SK-N-SH (cell line): ENCODE measurements at regions not wholly inside any gene's neighbourhood (a gene's known extent, or its start where the extent isn't known, plus 50 kb on each side); places are given as distances from the start of the nearest gene placed in this dataset.

ENCODE experiments used
- CTCF ChIA-PET: fragments of 300-600, 350-600 bp; formaldehyde crosslinking; extraction: SDS; loops from one replicate; lab custom pipeline; 2021; lab: Yijun Ruan, JAX
- POLR2A ChIA-PET: fragments of 350-600 bp; sonication (Branson Sonifier 250); formaldehyde crosslinking; extraction: SDS; loops from one replicate; lab custom pipeline; 2020; ENCODE audit warnings: antibody characterized with exemption, inconsistent platforms; lab: Yijun Ruan, JAX
- DNase-seq: peaks from one replicate; pipeline ENCODE4 v3.0.0; 2012
- H2AFZ ChIP-seq: fragments of 200-600 bp; sonication (generic); 2 replicates; pipeline ENCODE4 v1.8.1; 2016; ENCODE audit warnings: antibody characterized with exemption, mild to moderate bottlenecking, low read depth
- H3F3A ChIP-seq: fragments of 200-600 bp; sonication (generic); replicated peaks from 2 replicates; pipeline ENCODE3; 2016; ENCODE audit warnings: antibody characterized with exemption, mild to moderate bottlenecking; ENCODE audit not compliant: insufficient read depth
- H3K27ac ChIP-seq, 2 experiments: fragments of 200-500 bp in 1 of 2; fragments of 200-600 bp in 1 of 2; sonication (Bioruptor generic) in 1 of 2; sonication (generic), shearing (Covaris generic) in 1 of 2; 2 replicates each; pipeline versions ENCODE4 v1.5.1 to v1.6.1; 2014 to 2016; ENCODE audit warnings: low read depth in 2 of 2, inconsistent platforms in 1 of 2, low read length in 1 of 2, mild to moderate bottlenecking in 1 of 2, mixed read lengths in 1 of 2
- H3K27me3 ChIP-seq: fragments of 200-600 bp; sonication (generic), shearing (Covaris generic); 2 replicates; pipeline ENCODE4 v1.6.1; 2016; ENCODE audit warnings: mixed run types; ENCODE audit not compliant: insufficient read depth
- H3K36me3 ChIP-seq, 2 experiments: fragments of 200-500 bp in 1 of 2; fragments of 200-600 bp in 1 of 2; sonication (Bioruptor generic) in 1 of 2; sonication (generic) in 1 of 2; replicated peaks in 1 of 2; 2 replicates each; pipeline versions ENCODE3 to v1.5.1; 2014 to 2016; ENCODE audit warnings: low read length in 1 of 2, mild to moderate bottlenecking in 1 of 2; ENCODE audit not compliant: insufficient read depth in 2 of 2, control insufficient read depth in 1 of 2
- H3K4me1 ChIP-seq, 2 experiments: fragments of 200-500 bp in 1 of 2; fragments of 200-600 bp in 1 of 2; sonication (Bioruptor generic) in 1 of 2; sonication (generic), shearing (Covaris generic) in 1 of 2; 2 replicates each; pipeline versions ENCODE4 v1.5.1 to v1.6.1; 2014 to 2016; ENCODE audit warnings: low read depth in 1 of 2, low read length in 1 of 2, mixed run types in 1 of 2; ENCODE audit not compliant: insufficient read depth in 2 of 2, control insufficient read depth in 1 of 2
- H3K4me2 ChIP-seq: fragments of 200-600 bp; sonication (generic), shearing (Covaris generic); 2 replicates; pipeline ENCODE4 v1.6.1; 2017; ENCODE audit warnings: mixed run types
- H3K4me3 ChIP-seq, 2 experiments: fragments of 200-500 bp in 1 of 2; fragments of 200-600 bp in 1 of 2; sonication (Bioruptor generic) in 1 of 2; sonication (generic), shearing (Covaris generic) in 1 of 2; 2 replicates each; pipeline versions ENCODE4 v1.5.1 to v1.8.1; 2014 to 2016; ENCODE audit warnings: low read depth in 2 of 2, inconsistent platforms in 1 of 2, low read length in 1 of 2, mild to moderate bottlenecking in 1 of 2, mixed read lengths in 1 of 2, moderate library complexity in 1 of 2
- H3K79me2 ChIP-seq: fragments of 200-600 bp; sonication (generic); 2 replicates; pipeline ENCODE4 v1.8.1; 2017; ENCODE audit warnings: mild to moderate bottlenecking; ENCODE audit not compliant: insufficient read depth
- H3K9ac ChIP-seq: fragments of 200-600 bp; sonication (generic); 2 replicates; pipeline ENCODE4 v1.6.1; 2017; ENCODE audit warnings: mixed run types
- H3K9me2 ChIP-seq: fragments of 200-600 bp; sonication (generic); 2 replicates; pipeline ENCODE4 v1.6.1; 2017; ENCODE audit warnings: mixed run types
- H3K9me3 ChIP-seq: fragments of 200-600 bp; sonication (generic); 2 replicates; pipeline ENCODE4 v1.6.1; 2017; ENCODE audit warnings: mixed run types, mild to moderate bottlenecking, moderate library complexity
- H4K20me1 ChIP-seq: fragments of 200-600 bp; sonication (generic); 2 replicates; pipeline ENCODE4 v1.6.1; 2017; ENCODE audit warnings: mild to moderate bottlenecking, mixed run types; ENCODE audit not compliant: insufficient read depth
- EP300 ChIP-seq, 2 experiments: IDR thresholded peaks; 2 replicates each; pipeline versions ENCODE4 v1.4.0 to v1.6.1; 2012; ENCODE audit warnings: borderline replicate concordance in 1 of 2, low read depth in 1 of 2, low read length in 1 of 2
- FOXM1 ChIP-seq: IDR thresholded peaks from 2 replicates; pipeline ENCODE4 v1.4.0; 2012; ENCODE audit warnings: low read depth, mild to moderate bottlenecking
- GATA2 ChIP-seq: sonication (generic); formaldehyde crosslinking; IDR thresholded peaks from 2 replicates; pipeline ENCODE4 v1.5.0; 2020; ENCODE audit warnings: mild to moderate bottlenecking, missing genetic modification reagents
- IRF3 ChIP-seq: fragments of 150-350 bp; IDR thresholded peaks from 2 replicates; pipeline ENCODE4 v1.6.1; 2016; ENCODE audit warnings: mild to moderate bottlenecking, low read depth, low read length
- JUND ChIP-seq: IDR thresholded peaks from 2 replicates; pipeline ENCODE4 v1.4.0; 2012
- MAX ChIP-seq: IDR thresholded peaks from 2 replicates; pipeline ENCODE4 v1.4.0; 2012; ENCODE audit warnings: low read depth
- MEF2A ChIP-seq: IDR thresholded peaks from 2 replicates; pipeline ENCODE4 v1.4.0; 2012; ENCODE audit warnings: low read depth, borderline replicate concordance
- MXI1 ChIP-seq: IDR thresholded peaks from 2 replicates; pipeline ENCODE4 v1.6.1; 2012; ENCODE audit warnings: mild to moderate bottlenecking, low read depth, low read length, improper control_type of control experiment
- NFIC ChIP-seq: IDR thresholded peaks from 2 replicates; pipeline ENCODE4 v1.4.0; 2012; ENCODE audit warnings: borderline replicate concordance
- RCOR1 ChIP-seq: fragments of 150-350 bp; IDR thresholded peaks from 2 replicates; pipeline ENCODE4 v1.6.1; 2017; ENCODE audit warnings: antibody characterized with exemption, low read length
- RFX5 ChIP-seq: IDR thresholded peaks from 2 replicates; pipeline ENCODE4 v1.6.1; 2012; ENCODE audit warnings: mild to moderate bottlenecking, improper control_type of control experiment, low read length
- RXRA ChIP-seq: IDR thresholded peaks from 2 replicates; pipeline ENCODE4 v1.4.0; 2012; ENCODE audit warnings: low read depth, mild to moderate bottlenecking, borderline replicate concordance
- SIN3A ChIP-seq: IDR thresholded peaks from 2 replicates; pipeline ENCODE4 v1.6.1; 2012; ENCODE audit warnings: low read depth, mild to moderate bottlenecking, low read length, moderate library complexity, borderline replicate concordance
- SMC3 ChIP-seq: IDR thresholded peaks from 2 replicates; pipeline ENCODE4 v1.6.1; 2012; ENCODE audit warnings: low read depth, low read length, improper control_type of control experiment
- TCF12 ChIP-seq: IDR thresholded peaks from 2 replicates; pipeline ENCODE4 v1.4.0; 2012
- TEAD4 ChIP-seq: IDR thresholded peaks from 2 replicates; pipeline ENCODE4 v1.4.0; 2012; ENCODE audit warnings: mild to moderate bottlenecking, borderline replicate concordance; ENCODE audit not compliant: insufficient read depth
- USF1 ChIP-seq: IDR thresholded peaks from 2 replicates; pipeline ENCODE4 v1.4.0; 2012; ENCODE audit warnings: low read depth, borderline replicate concordance
- YY1 ChIP-seq: IDR thresholded peaks from 2 replicates; pipeline ENCODE4 v1.4.0; 2012; ENCODE audit warnings: low read depth, mild to moderate bottlenecking
- ZBTB33 ChIP-seq: IDR thresholded peaks from 2 replicates; pipeline ENCODE4 v1.4.0; 2012; ENCODE audit warnings: low read depth, borderline replicate concordance
- WGBS: methylation state at CpG from one replicate; pipeline ENCODE4 v1.1.6; 2017; ENCODE audit warnings: low lambda C conversion rate; 5-methylcytosine and 5-hydroxymethylcytosine counted together
- TF ChIP-seq, protein P1 (sequence below): IDR thresholded peaks from 2 replicates; pipeline ENCODE4; 2012

DNA sequence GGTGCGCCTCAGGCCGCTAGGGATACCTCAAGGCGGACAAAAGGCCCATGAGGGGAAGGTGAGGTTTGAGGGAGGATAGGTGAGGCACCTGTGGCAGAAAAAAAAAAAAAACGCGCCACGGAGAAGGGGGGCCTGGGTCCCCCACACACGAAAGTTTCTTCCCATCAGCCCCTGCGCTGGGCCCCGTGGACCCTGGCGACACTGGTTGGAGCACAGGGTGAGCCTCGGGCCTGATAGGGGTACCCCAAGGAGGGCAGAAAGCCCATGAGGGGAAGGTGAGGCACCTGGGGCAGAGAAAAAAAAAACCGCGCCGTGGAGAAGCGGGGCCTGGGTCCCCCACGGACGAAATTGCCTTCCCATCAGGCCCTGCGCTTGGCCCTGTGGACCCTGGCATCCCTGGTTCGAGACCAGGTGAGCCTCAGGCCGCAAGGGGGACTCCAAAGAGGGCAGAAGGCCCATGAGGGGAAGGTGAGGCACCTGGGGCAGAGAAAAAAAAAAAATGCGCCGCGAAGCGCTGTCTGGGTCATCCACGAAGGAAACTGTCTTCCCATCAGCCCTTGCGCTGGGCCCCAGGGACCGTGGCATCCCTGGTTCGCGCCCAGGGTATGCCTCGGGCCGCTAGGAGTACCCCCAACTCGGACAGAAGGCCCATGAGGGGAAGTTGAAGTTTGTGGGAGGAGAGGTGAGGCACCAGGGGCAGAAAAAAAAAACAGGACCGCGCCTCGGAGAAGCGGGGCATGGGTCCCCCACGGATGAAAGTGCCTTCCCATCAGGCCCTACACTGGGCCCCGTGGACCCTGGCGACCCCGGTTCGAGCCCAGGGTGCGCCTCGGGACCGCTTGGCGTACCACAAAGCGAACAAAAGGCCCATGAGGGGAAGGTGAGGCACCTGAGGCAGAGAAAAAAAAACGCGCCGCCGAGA is 226.2 kb downstream of the CCDC74A start:
- POLR2A ChIA-PET = no interaction called here
- no peaks in the 10 kb centered on the region for H3K9me3 ChIP-seq
- peaks cover 0 to 4% of the 10 kb centered on the region in 2 experiments for H3K36me3 ChIP-seq
- no peaks in the 10 kb centered on the region for H3F3A ChIP-seq
- TF ChIP-seq IRF3 (no peak), YY1 (no peak), MAX (no peak)
- TF ChIP-seq, protein P1, sequence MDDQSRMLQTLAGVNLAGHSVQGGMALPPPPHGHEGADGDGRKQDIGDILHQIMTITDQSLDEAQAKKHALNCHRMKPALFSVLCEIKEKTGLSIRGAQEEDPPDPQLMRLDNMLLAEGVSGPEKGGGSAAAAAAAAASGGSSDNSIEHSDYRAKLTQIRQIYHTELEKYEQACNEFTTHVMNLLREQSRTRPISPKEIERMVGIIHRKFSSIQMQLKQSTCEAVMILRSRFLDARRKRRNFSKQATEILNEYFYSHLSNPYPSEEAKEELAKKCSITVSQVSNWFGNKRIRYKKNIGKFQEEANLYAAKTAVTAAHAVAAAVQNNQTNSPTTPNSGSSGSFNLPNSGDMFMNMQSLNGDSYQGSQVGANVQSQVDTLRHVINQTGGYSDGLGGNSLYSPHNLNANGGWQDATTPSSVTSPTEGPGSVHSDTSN = no peak
- TF ChIP-seq, all 33 proteins: peak for 0
- H4K20me1 ChIP-seq = no peaks in the 10 kb centered on the region
- H3K79me2 ChIP-seq = no peaks in the 10 kb centered on the region
- 0 out of 2 replicates have a peak, but pooled peaks cover 6% of the 10 kb centered on the region for H3K9me2 ChIP-seq
- no peak overlapping the region for H3K27ac ChIP-seq
- H3K9ac ChIP-seq = no peak overlapping the region
- 78% methylated on average over 50 of the region's 50 CpGs for WGBS
- H3K4me2 ChIP-seq = no peak overlapping the region
- CTCF ChIA-PET = no interaction called here
- no peak overlapping the region for H3K4me3 ChIP-seq
- no peaks in the 10 kb centered on the region for H3K4me1 ChIP-seq
- H2AFZ ChIP-seq = no peak overlapping the region
- DNase-seq = no peak
- no peaks in the 10 kb centered on the region for H3K27me3 ChIP-seq

- Histone ChIP-seq H3K9me3 (no peaks in the 10 kb centered on the region), H4K20me1 (no peaks in the 10 kb centered on the region), H2AFZ (no peak overlapping the region), H3K27ac (no peak overlapping the region), H3K36me3 (peaks cover 0 to 4% of the 10 kb centered on the region in 2 experiments), H3F3A (no peaks in the 10 kb centered on the region), H3K4me2 (no peak overlapping the region), H3K4me1 (no peaks in the 10 kb centered on the region), H3K4me3 (no peak overlapping the region), H3K9me2 (0 out of 2 replicates have a peak, but pooled peaks cover 6% of the 10 kb centered on the region), H3K27me3 (no peaks in the 10 kb centered on the region), H3K79me2 (no peaks in the 10 kb centered on the region), H3K9ac (no peak overlapping the region)
- DNase-seq = no peak
- ChIA-PET POLR2A (no interaction called here), CTCF (no interaction called here)
- 79% methylated on average over 38 of the region's 41 CpGs for WGBS
- no peak for TF ChIP-seq NFIC
- TF ChIP-seq TEAD4 = no peak
- TF ChIP-seq ZBTB33 = no peak
- TF ChIP-seq MEF2A = no peak
- TF ChIP-seq USF1 = no peak
- TF ChIP-seq JUND = no peak
- TF ChIP-seq SIN3A = no peak
- no peak for TF ChIP-seq FOXM1
- no peak for TF ChIP-seq RFX5
- TF ChIP-seq RCOR1 = no peak
- TF ChIP-seq TCF12 = no peak
- TF ChIP-seq, protein P1 = no peak
- no peak for TF ChIP-seq EP300 (IDR thresholded peaks at IDR 0.05; ENCODE audit: borderline replicate concordance in 1 of 2, low read depth in 1 of 2, low read length in 1 of 2)
- no peak for TF ChIP-seq SMC3
- no peak for TF ChIP-seq GATA2 (CRISPR knock-in tag)
- TF ChIP-seq RXRA = no peak
- no peak for TF ChIP-seq MXI1
Observed at GRCh38 chr2:131754929-131755720, 227.4 kb downstream of the CCDC74A start.
